ENCODE measurements at regions not wholly inside any gene's neighbourhood (a gene's known extent, or its start where the extent isn't known, plus 50 kb on each side); places are given as distances from the start of the nearest gene placed in this dataset.

GRCh38 chr7:35319606-35320005 is 65.7 kb upstream of the TBX20 start:
- CTCF ChIA-PET = no interaction called here
- TF ChIP-seq CTCF (IDR thresholded peaks at IDR 0.05; ENCODE audit: unreplicated experiment) = no peak
- H3K4me1 Mint-ChIP-seq (ENCODE audit: low read depth, unreplicated experiment) = no peaks in the 10 kb centered on the region
- no peak overlapping the region for H3K4me3 Mint-ChIP-seq (ENCODE audit: low read depth, unreplicated experiment)
- H3K27ac Mint-ChIP-seq (ENCODE audit: unreplicated experiment) = no peak overlapping the region
- DNase-seq = no peak
- H3K9me3 Mint-ChIP-seq (ENCODE audit: low read depth, unreplicated experiment) = peaks cover 2% of the 10 kb centered on the region
- intact Hi-C loops (cut with micrococcal nuclease; ENCODE audit: unreplicated experiment) = no loop called here
- no peaks in the 10 kb centered on the region for H3K36me3 Mint-ChIP-seq (ENCODE audit: insufficient read depth, unreplicated experiment)
- BruUV-seq (replicated peaks) = no TSS peak
- peaks cover 29% of the 10 kb centered on the region for H3K27me3 Mint-ChIP-seq (ENCODE audit: unreplicated experiment)

GRCh38 chr7:35316549-35316948 is 62.6 kb upstream of the TBX20 start:
- peaks cover 29% of the 10 kb centered on the region for H3K27me3 Mint-ChIP-seq (ENCODE audit: unreplicated experiment)
- BruUV-seq (replicated peaks) = no TSS peak
- no peaks in the 10 kb centered on the region for H3K4me1 Mint-ChIP-seq (ENCODE audit: low read depth, unreplicated experiment)
- CTCF ChIA-PET = no interaction called here
- no peak for TF ChIP-seq CTCF (IDR thresholded peaks at IDR 0.05; ENCODE audit: unreplicated experiment)
- H3K36me3 Mint-ChIP-seq (ENCODE audit: insufficient read depth, unreplicated experiment) = no peaks in the 10 kb centered on the region
- H3K9me3 Mint-ChIP-seq (ENCODE audit: low read depth, unreplicated experiment) = no peaks in the 10 kb centered on the region
- H3K27ac Mint-ChIP-seq (ENCODE audit: unreplicated experiment) = no peak overlapping the region
- no peak for DNase-seq
- intact Hi-C loops (cut with micrococcal nuclease; ENCODE audit: unreplicated experiment) = no loop called here
- H3K4me3 Mint-ChIP-seq (ENCODE audit: low read depth, unreplicated experiment) = no peak overlapping the region

GRCh38 chr7:35315517-35315916 is 61.6 kb upstream of the TBX20 start:
- no peak for TF ChIP-seq CTCF (IDR thresholded peaks at IDR 0.05; ENCODE audit: unreplicated experiment)
- Mint-ChIP-seq H3K4me3 (ENCODE audit: low read depth, unreplicated experiment) (no peak overlapping the region), H3K27me3 (ENCODE audit: unreplicated experiment) (peaks cover 21% of the 10 kb centered on the region), H3K9me3 (ENCODE audit: low read depth, unreplicated experiment) (no peaks in the 10 kb centered on the region), H3K36me3 (ENCODE audit: insufficient read depth, unreplicated experiment) (no peaks in the 10 kb centered on the region), H3K27ac (ENCODE audit: unreplicated experiment) (no peak overlapping the region), H3K4me1 (ENCODE audit: low read depth, unreplicated experiment) (no peaks in the 10 kb centered on the region)
- no TSS peak for BruUV-seq (replicated peaks)
- intact Hi-C loops (cut with micrococcal nuclease; ENCODE audit: unreplicated experiment) = no loop called here
- DNase-seq = no peak
- CTCF ChIA-PET = no interaction called here

GRCh38 chr7:35314354-35314753 is 60.5 kb upstream of the TBX20 start:
- Mint-ChIP-seq H3K4me3 (ENCODE audit: low read depth, unreplicated experiment) (no peak overlapping the region), H3K4me1 (ENCODE audit: low read depth, unreplicated experiment) (no peaks in the 10 kb centered on the region), H3K27me3 (ENCODE audit: unreplicated experiment) (peaks cover 14% of the 10 kb centered on the region), H3K9me3 (ENCODE audit: low read depth, unreplicated experiment) (no peaks in the 10 kb centered on the region), H3K27ac (ENCODE audit: unreplicated experiment) (no peak overlapping the region), H3K36me3 (ENCODE audit: insufficient read depth, unreplicated experiment) (no peaks in the 10 kb centered on the region)
- intact Hi-C loops (cut with micrococcal nuclease; ENCODE audit: unreplicated experiment) = no loop called here
- CTCF ChIA-PET = no interaction called here
- no TSS peak for BruUV-seq (replicated peaks)
- DNase-seq = no peak
- TF ChIP-seq CTCF (IDR thresholded peaks at IDR 0.05; ENCODE audit: unreplicated experiment) = no peak

- TF ChIP-seq CTCF (IDR thresholded peaks at IDR 0.05; ENCODE audit: unreplicated experiment) = no peak
- Mint-ChIP-seq H3K9me3 (ENCODE audit: low read depth, unreplicated experiment) (no peaks in the 10 kb centered on the region), H3K36me3 (ENCODE audit: insufficient read depth, unreplicated experiment) (no peaks in the 10 kb centered on the region), H3K27me3 (ENCODE audit: unreplicated experiment) (peaks cover 14% of the 10 kb centered on the region), H3K4me1 (ENCODE audit: low read depth, unreplicated experiment) (no peaks in the 10 kb centered on the region), H3K27ac (ENCODE audit: unreplicated experiment) (no peak overlapping the region), H3K4me3 (ENCODE audit: low read depth, unreplicated experiment) (no peak overlapping the region)
- intact Hi-C loops (cut with micrococcal nuclease; ENCODE audit: unreplicated experiment) = no loop called here
- CTCF ChIA-PET = no interaction called here
- BruUV-seq (replicated peaks) = no TSS peak
- DNase-seq = no peak
Measured at GRCh38 chr7:35313575-35313974, 59.7 kb upstream of the TBX20 start.
